HUES48 (cell line): ENCODE measurements at regions not wholly inside any gene's neighbourhood (a gene's known extent, or its start where the extent isn't known, plus 50 kb on each side); places are given as distances from the start of the nearest gene placed in this dataset.
"Not testable (repeated sequence)": the region's sequence is repeated elsewhere in the genome, so short reads cannot be mapped to it uniquely, and the experiment has no call there.

ENCODE experiments used
- H3K27ac ChIP-seq: one replicate; pipeline ENCODE4 v1.7.0; 2013; ENCODE audit warnings: low read depth, low read length, inconsistent platforms
- H3K27me3 ChIP-seq: 2 replicates; pipeline ENCODE4 v1.6.1; 2013; ENCODE audit warnings: mild to moderate bottlenecking, low read length; ENCODE audit not compliant: control insufficient read depth, insufficient read depth
- H3K36me3 ChIP-seq: 2 replicates; pipeline ENCODE4 v1.6.1; 2013; ENCODE audit warnings: low read length; ENCODE audit not compliant: control insufficient read depth, insufficient read depth
- H3K4me1 ChIP-seq: 2 replicates; pipeline ENCODE4 v1.6.1; 2013; ENCODE audit warnings: mild to moderate bottlenecking, low read length; ENCODE audit not compliant: control insufficient read depth, insufficient read depth
- H3K4me3 ChIP-seq: 2 replicates; pipeline ENCODE4 v1.5.1; 2013; ENCODE audit warnings: mild to moderate bottlenecking, low read depth, low read length
- H3K9ac ChIP-seq: 2 replicates; pipeline ENCODE4 v1.6.1; 2013; ENCODE audit warnings: mild to moderate bottlenecking, low read depth, low read length, moderate library complexity
- H3K9me3 ChIP-seq: 2 replicates; pipeline ENCODE4 v1.6.1; 2013; ENCODE audit warnings: low read length; ENCODE audit not compliant: control insufficient read depth, insufficient read depth

DNA sequence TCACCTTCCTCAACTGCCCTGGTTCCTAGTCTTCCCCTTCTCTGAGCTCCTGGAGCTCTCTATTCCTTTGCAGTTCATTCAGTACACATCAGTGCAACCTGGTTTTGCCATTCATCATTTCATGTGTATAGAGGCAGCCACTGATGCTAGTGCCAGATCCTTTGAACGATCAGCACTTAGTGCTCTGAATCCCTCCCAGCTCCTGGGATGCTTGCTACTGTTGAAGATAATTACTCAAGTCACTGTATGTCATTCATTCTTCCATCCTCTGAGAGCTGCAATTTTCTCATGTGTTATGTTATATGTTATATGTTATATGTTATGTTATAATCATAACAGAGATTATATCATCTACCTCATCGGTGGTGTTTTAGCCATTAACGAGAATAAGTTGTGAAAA, 98.5 kb upstream of the UXS1 start:
- Histone ChIP-seq H3K9me3 (no peaks in the 10 kb centered on the region), H3K4me3 (no peak overlapping the region), H3K27ac (no peak overlapping the region), H3K36me3 (no peaks in the 10 kb centered on the region), H3K9ac (no peak overlapping the region), H3K4me1 (no peaks in the 10 kb centered on the region), H3K27me3 (no peaks in the 10 kb centered on the region)

DNA sequence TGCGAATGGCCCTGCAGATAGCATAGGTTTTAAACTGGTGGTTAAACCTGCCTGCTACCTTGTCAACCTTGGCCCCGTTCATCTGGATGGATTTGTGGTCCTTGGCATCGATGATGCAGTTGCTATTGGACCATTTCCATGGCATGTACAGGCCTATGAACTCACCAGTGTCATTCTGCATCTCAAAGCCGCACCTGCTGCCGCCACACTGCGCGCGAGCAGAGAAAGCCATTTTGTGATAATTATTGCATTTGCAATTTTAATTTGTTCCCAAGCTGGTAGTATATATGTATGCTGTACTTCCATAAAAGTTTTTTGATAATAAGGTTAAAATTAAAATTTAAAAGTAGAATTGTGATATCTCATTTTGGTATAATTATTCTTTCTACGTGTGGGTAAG, 94.8 kb upstream of the UXS1 start:
- no peaks in the 10 kb centered on the region for H3K9me3 ChIP-seq
- H3K9ac ChIP-seq: no peak overlapping the region
- H3K4me1 ChIP-seq: no peaks in the 10 kb centered on the region
- H3K36me3 ChIP-seq: no peaks in the 10 kb centered on the region
- H3K27me3 ChIP-seq: no peaks in the 10 kb centered on the region
- no peak overlapping the region for H3K4me3 ChIP-seq
- no peak overlapping the region for H3K27ac ChIP-seq

DNA sequence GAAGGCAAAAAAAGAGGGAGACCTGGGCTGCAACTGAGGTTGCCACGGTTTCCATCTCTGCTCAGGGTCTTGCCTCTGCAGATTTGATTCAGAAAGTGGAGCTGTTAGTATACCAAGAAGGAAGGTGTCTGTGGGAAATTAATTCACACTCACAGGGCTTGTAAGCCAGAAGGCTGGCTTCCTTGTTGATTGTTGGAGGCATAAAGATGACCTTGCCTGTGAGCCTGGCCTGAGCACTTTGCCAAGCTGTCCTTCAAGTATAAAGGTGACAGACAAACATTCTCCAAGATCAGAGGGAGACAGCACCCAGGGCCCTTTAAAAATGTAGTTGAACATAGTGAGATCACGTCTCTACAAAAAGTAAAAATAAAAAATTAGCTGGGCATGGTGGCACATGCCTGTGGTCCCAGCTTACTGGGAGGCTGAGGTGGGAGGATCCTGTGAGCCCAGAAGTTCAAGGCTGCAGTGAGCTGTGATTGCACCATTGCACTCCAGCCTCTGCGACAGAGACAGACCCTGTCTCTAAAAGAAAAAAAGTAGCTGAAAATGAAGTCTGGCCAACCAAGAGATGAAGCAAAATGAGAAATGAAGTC, 91.2 kb upstream of the UXS1 start:
- H3K4me3 ChIP-seq: no peak overlapping the region
- H3K27ac ChIP-seq: no peak overlapping the region
- no peaks in the 10 kb centered on the region for H3K27me3 ChIP-seq
- no peak overlapping the region for H3K9ac ChIP-seq
- H3K36me3 ChIP-seq: no peaks in the 10 kb centered on the region
- H3K9me3 ChIP-seq: no peaks in the 10 kb centered on the region
- no peaks in the 10 kb centered on the region for H3K4me1 ChIP-seq

DNA sequence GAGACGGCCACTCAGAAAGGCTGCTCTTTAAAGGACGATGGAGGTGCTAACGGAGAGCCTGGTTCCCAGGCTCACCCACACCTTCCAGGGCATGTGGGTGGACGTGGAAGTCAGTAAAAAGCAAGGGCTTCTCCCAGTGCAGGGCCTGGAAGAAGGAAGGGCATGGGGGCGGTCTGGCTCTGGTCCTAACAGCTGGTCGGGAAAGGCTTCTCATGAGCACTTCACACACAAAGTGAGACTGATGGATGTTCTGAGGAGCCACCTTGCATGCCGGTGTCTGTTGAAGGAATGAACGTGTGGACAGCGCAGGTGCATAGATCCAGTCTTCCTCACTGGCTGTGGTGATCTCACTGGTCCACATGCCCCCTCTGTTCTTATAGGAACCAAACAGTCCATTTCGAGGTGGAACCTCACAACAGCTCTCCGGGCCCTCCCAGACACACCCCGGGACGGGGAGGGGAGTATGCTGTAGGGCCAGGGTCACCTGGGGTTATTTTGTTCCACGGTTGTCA, 90.6 kb upstream of the UXS1 start:
- no peaks in the 10 kb centered on the region for H3K36me3 ChIP-seq
- no peaks in the 10 kb centered on the region for H3K4me1 ChIP-seq
- H3K4me3 ChIP-seq: no peak overlapping the region
- H3K27ac ChIP-seq: no peak overlapping the region
- H3K27me3 ChIP-seq: no peaks in the 10 kb centered on the region
- H3K9me3 ChIP-seq: no peaks in the 10 kb centered on the region
- no peak overlapping the region for H3K9ac ChIP-seq

DNA sequence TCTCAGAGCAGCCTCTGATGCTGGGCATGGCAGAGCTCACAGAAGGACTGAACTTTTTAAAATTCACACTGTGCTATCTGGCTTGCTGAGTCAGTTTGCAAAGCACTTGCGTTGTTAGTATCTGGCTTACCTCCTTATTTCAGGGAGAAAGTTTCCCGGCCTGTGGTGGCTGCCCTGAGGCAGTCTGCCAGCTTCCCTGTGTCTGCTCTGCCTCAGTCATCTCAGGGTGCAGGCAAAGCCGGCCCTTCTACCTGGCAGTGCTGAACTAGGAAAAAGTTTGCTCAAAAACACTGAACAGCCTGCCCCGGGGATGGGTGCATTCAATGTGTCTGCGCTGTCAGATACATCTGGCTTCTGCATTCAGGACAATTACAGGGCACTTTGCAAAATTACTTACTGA, 90.2 kb upstream of the UXS1 start:
- no peaks in the 10 kb centered on the region for H3K4me1 ChIP-seq
- no peaks in the 10 kb centered on the region for H3K36me3 ChIP-seq
- no peak overlapping the region for H3K9ac ChIP-seq
- no peak overlapping the region for H3K4me3 ChIP-seq
- no peaks in the 10 kb centered on the region for H3K27me3 ChIP-seq
- no peak overlapping the region for H3K27ac ChIP-seq
- H3K9me3 ChIP-seq: no peaks in the 10 kb centered on the region

DNA sequence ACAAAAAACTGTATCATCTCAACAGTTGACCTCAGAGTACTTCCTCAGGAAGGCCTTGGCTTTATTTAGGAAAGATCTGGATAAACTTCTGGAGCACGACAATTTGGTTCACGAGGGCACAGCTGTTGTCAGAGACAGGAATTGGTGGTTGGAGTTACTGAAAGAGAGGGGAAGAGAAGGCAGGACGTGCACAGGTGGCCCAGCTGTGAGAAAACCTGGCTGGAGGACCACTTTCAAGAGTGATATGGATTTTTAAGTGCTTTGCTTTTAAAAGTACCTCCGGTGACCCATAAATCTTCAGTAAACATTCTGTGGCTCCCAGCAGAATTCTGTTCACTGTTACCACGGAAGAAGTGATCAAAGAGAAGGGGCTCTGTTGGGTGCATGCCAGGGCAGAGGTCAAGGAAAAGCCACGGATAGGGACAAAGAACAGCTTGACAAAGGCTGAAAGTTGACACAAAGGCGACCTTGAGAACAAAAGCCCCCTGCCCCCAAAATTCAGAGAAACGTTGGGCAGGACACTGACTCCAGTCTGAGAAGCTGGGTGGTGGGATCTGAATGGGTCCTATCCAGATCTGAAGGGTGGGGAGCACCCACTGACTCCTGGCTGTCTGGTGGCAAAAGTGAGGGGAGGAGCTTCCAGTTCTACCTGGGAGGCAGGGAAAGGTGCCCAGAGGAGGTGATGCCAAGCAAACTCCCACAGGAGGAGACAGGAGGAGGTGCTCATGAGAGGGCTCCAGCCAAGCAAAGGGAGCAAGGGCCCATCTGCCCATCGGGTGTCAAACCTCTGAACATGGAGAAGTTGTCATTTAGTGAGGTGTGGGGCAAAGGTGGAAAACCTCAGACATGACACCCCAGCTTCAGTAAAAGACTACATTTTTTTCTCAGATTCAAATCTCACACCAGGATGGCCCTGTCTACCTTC, 89.4 kb upstream of the UXS1 start:
- H3K9me3 ChIP-seq, H3K27ac ChIP-seq, H3K4me1 ChIP-seq, H3K9ac ChIP-seq, H3K27me3 ChIP-seq, H3K4me3 ChIP-seq, H3K36me3 ChIP-seq: not testable (repeated sequence)

DNA sequence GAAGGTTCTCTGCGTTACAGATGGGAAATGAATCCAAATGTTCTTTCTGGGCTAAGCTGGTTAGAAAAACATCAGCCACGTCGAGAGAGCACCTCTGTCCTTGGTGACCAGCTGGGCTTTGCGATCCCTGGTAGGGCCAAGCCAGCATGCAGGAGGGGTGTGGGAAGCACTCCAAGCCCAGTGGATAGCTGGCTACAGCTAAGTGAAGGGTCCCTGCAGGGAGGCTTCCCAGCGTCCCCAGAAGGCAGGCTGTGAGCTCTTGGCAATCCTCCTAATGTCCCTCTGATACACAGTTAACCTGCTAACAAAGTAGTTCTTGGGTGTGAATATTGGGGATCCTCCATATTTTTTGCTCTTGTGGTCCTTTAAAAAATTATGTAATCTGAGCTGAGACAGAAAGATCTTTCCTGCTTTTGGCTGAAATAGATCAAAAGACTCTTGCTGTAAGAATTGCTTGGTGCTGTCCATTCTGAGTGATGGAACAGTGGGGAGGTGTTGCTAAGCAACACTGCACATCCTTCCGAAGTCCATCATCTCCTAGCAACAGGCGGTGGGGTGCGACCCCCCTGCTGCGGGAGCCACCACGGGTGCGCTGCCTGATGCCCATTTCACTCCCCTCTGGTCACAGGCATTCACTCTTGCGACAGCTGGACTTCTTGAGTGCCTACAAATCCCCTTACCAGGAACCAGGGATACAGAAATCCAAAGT, 88.5 kb upstream of the UXS1 start:
- Histone ChIP-seq H3K4me3 (no peak overlapping the region), H3K27me3 (no peaks in the 10 kb centered on the region), H3K36me3 (no peaks in the 10 kb centered on the region), H3K9me3 (no peaks in the 10 kb centered on the region), H3K27ac (no peak overlapping the region), H3K4me1 (no peaks in the 10 kb centered on the region), H3K9ac (no peak overlapping the region)

DNA sequence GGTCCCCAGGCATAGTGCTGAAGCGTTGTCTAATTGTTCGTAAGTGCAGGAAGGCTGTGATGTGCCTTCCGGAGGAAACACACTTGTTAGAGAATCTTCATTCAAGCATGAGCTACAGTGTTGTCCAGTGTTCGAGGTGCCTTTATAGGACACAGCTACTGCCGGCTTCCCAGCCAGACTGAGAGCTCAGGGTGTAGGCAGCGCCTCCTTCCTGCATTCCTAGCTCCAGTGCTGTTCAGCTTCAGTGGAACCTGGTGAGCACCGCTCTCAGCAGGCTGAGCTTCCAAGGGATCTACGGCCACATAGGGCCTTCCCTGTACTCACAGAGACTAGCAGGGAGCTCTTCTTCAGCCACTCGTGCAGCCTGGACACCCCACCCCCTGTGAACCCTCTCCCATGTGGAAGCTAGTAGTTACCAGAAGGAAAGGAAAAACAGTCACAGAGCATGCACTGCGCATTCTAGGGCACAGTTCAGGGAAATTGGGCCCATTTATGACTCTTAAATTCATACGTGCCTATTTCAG, 87.9 kb upstream of the UXS1 start:
- not testable (repeated sequence) for H3K9me3 ChIP-seq, H3K36me3 ChIP-seq, H3K4me3 ChIP-seq, H3K27ac ChIP-seq, H3K4me1 ChIP-seq, H3K9ac ChIP-seq, H3K27me3 ChIP-seq

DNA sequence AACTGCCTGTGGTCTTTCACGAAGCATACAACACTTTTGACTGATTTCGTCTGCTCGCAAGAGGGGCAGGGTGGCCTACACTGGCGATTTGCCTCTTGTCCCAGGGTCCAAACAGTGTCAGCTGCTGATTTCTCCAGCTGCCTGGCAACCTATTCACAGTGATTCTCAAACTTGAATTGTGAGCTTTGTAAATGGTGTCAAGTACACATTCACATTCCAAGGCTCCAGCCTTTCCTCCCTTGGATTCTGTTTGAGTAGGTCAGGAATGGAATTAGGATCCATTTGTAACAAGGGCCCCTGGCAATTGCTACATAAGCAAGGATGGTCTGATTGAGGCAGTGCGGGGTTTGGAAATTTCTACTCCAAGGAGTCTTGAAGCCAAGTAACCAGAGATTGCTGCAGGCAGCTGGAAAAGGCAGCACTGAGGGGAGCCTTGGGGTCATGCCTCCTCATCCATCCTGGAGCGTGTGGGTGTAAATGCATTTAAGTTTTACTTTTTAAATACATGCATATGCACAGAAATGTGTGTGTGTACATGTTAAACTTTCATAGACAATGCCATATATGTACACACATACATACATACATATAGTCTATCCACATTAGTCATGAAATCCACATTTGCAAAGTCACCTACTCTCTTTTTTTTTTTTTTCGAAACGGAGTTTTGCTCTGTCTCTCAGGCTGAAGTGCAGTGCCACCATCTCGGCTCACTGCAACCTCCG, 86.8 kb upstream of the UXS1 start:
- Histone ChIP-seq H3K27me3 (no peaks in the 10 kb centered on the region), H3K4me1 (no peaks in the 10 kb centered on the region), H3K36me3 (no peaks in the 10 kb centered on the region), H3K27ac (no peak overlapping the region), H3K9me3 (no peaks in the 10 kb centered on the region), H3K4me3 (no peak overlapping the region), H3K9ac (no peak overlapping the region)

DNA sequence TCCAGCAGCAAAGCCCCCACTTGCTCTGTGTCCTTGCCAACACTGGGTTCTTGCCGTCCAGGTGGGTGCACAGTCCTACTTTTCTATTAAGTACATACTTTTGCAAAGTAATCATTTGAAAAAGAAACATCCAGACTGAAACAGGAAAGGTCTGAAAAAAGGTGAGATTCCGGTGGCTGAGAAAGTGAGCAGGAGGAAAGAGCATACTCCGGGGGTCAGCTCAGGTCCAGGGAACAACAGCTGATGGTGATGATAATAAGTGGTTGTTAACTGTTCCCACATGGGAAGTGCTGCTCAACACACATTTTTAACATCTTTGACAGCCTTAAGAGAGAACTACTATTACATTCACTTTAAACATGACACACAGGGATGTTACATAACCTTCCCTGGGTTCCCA, 86.1 kb upstream of the UXS1 start:
- H3K36me3 ChIP-seq: no peaks in the 10 kb centered on the region
- H3K4me3 ChIP-seq: no peak overlapping the region
- H3K9ac ChIP-seq: no peak overlapping the region

More for the DNA sequence above, 86.1 kb upstream of the UXS1 start:
- H3K4me1 ChIP-seq: no peaks in the 10 kb centered on the region
- H3K27ac ChIP-seq: no peak overlapping the region
- H3K27me3 ChIP-seq: no peaks in the 10 kb centered on the region
- no peaks in the 10 kb centered on the region for H3K9me3 ChIP-seq
